Subcutaneous abdominal adipose tissue (tissue), 5 donors: ENCODE measurements at regions not wholly inside any gene's neighbourhood (a gene's known extent, or its start where the extent isn't known, plus 50 kb on each side); places are given as distances from the start of the nearest gene placed in this dataset.

Experiments used
- H3K27ac ChIP-seq: one replicate; pipeline ENCODE4 v1.7.0; 2013; ENCODE audit warnings: low read depth, mild to moderate bottlenecking, inconsistent platforms, low read length, moderate library complexity
- H3K27me3 ChIP-seq, 5 donors: one replicate each; pipeline ENCODE4 v1.7.0; 2013; ENCODE audit warnings: low read length in 5 of 5, inconsistent platforms in 1 of 5; ENCODE audit not compliant: control insufficient read depth in 5 of 5, insufficient read depth in 4 of 5
- H3K36me3 ChIP-seq, 5 donors: one replicate each; pipeline ENCODE4 v1.7.0; 2013; ENCODE audit warnings: low read length in 5 of 5; ENCODE audit not compliant: control insufficient read depth in 5 of 5, insufficient read depth in 5 of 5
- H3K4me1 ChIP-seq, 5 donors: one replicate each; pipeline ENCODE4 v1.7.0; 2013; ENCODE audit warnings: low read length in 5 of 5, mild to moderate bottlenecking in 3 of 5, moderate library complexity in 1 of 5; ENCODE audit not compliant: control insufficient read depth in 5 of 5, insufficient read depth in 5 of 5
- H3K4me3 ChIP-seq, 5 donors: one replicate each; pipeline ENCODE4 v1.7.0; 2013; ENCODE audit warnings: low read length in 5 of 5, low read depth in 1 of 5
- H3K9ac ChIP-seq, 5 donors: one replicate each; pipeline ENCODE4 v1.7.0; 2013; ENCODE audit warnings: low read length in 5 of 5, mild to moderate bottlenecking in 4 of 5, moderate library complexity in 3 of 5
- H3K9me3 ChIP-seq, 5 donors: one replicate each; pipeline ENCODE4 v1.7.0; 2013; ENCODE audit warnings: low read length in 5 of 5; ENCODE audit not compliant: control insufficient read depth in 5 of 5
- donor health status: healthy.
- donor health status: healthy.
- donor health status: healthy.
- donor health status: healthy.
- donor health status: healthy.

DNA sequence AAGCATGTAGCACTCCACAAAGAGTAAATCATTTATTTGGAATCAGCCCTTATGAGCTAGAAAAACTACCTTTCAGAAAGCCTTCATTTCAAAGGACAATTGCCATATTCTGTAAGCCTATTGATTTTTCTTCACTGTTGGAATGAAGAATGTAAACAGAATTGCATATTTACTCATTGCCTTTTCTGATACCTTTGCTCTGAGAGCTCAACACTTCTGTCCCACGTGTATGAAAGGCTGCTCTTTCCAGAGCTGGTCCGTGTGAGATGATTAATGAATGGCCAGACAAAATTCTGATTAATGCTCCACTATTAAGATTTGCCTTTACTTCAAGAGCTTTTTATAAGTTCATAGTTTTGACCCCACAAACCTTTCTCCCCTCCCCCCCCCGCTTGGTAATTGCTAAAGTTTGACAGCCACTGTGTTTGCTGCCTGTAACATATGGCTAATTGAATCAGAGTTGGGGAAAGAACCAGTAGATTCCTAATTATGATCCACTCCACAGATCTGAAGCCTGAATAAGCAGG lies 63.0 kb upstream of the PLEKHA5 start:
- no peak overlapping the region for H3K4me3 ChIP-seq
- no peak overlapping the region for H3K9ac ChIP-seq
- H3K4me1 ChIP-seq = no peaks in the 10 kb centered on the region
- no peak overlapping the region for H3K27ac ChIP-seq
- H3K27me3 ChIP-seq = no peaks in the 10 kb centered on the region
- H3K36me3 ChIP-seq = no peaks in the 10 kb centered on the region
- H3K9me3 ChIP-seq = peaks cover 0 to 3% (median 0%) of the 10 kb centered on the region in 5 donors

DNA sequence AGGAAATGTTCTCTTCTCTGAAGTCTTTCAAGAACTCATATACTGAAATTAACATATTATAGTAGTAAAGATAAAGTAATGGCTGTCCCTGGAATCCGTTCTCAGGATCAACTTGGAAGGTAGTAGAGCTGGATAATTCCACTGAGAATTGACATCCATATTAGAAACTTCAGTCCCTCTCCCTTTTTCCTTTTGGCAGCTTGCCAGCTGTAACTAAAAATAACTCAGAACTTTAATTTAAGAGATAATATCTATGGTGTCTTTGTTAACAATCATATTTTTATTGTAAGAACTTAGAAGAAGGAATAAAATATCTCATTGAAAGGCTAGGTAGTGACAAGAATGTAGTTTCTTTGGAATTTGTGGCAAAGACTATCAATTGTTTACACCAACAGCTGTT lies 61.4 kb upstream of the PLEKHA5 start:
- Histone ChIP-seq H3K27me3 (no peaks in the 10 kb centered on the region), H3K36me3 (no peaks in the 10 kb centered on the region), H3K9me3 (peaks cover 0 to 3% (median 0%) of the 10 kb centered on the region in 5 donors), H3K27ac (no peak overlapping the region), H3K4me3 (no peak overlapping the region), H3K9ac (no peak overlapping the region), H3K4me1 (no peaks in the 10 kb centered on the region)

DNA sequence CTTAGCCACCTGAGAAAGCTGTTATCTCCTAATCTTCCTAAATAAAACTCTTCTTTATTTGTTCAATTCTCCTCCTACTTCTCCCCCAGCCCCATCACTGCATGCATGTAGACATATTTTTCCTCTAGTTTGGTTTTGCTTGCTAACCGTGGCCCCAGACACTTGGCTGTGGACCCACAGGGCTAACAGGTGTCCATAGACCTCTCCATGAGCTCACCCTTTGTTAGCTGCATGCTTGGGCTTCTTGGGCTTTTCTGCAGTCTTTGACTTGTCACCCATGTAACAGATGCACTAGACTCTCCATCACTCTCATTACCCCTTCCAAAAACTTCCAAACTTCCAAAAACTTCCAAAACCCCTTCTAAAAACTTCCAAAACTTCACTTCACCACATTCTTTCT lies 59.2 kb upstream of the PLEKHA5 start:
- H3K9me3 ChIP-seq = peaks cover 0 to 3% (median 0%) of the 10 kb centered on the region in 5 donors
- no peaks in the 10 kb centered on the region for H3K4me1 ChIP-seq
- no peaks in the 10 kb centered on the region for H3K27me3 ChIP-seq
- H3K9ac ChIP-seq = no peak overlapping the region
- H3K27ac ChIP-seq = no peak overlapping the region
- no peaks in the 10 kb centered on the region for H3K36me3 ChIP-seq
- no peak overlapping the region for H3K4me3 ChIP-seq

DNA sequence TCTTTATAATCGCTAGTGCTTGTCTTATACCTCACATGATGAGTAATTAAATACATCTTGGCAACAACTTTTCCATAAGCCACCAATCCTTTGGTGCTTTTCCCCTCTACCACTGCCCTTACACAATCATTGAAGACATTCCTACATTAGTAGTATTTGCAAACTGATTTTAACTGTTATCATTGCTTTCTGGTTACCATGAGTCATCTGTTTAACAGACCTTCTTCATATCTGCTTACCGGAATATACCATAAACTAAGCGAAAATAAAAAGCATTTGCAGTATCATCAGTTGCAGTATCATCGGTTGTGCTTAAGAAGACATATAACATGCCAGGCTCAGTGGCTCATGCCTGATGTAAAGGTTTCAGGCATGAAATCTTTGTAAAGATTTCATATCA lies 54.8 kb upstream of the PLEKHA5 start:
- no peaks in the 10 kb centered on the region for H3K36me3 ChIP-seq
- H3K27ac ChIP-seq = no peak overlapping the region
- H3K27me3 ChIP-seq = no peaks in the 10 kb centered on the region
- H3K4me3 ChIP-seq = no peak overlapping the region
- no peaks in the 10 kb centered on the region for H3K4me1 ChIP-seq
- H3K9me3 ChIP-seq = no peaks in the 10 kb centered on the region
- no peak overlapping the region for H3K9ac ChIP-seq

DNA sequence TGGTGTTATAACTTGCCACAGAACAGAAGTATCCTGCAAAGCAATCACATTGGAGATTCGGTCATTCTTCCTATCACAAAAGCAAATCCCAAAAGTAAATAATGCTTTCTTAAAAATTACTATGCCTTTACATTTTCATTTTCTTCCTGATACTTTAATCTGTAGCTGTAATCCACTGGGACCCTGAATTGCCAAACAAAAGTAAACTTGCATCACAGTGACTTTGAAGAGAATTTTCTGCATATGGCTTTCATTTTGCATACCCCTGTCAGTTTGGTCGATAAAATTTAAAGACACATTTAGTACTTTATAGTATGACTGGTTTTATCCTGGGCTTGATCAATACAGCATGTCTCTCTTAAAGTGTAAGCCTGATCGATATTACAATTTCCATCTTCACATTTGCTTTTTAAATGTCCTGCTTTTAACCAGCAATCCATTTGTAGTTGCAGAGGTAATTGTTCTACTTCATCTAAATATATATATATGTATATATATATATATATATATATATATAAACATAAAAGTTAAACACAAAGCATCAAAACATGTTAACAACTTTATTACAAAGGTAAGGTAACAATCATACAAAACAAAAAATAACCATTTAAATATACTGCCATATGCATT lies 53.7 kb upstream of the PLEKHA5 start:
- H3K4me1 ChIP-seq = no peaks in the 10 kb centered on the region
- no peaks in the 10 kb centered on the region for H3K9me3 ChIP-seq
- H3K9ac ChIP-seq = no peak overlapping the region
- H3K27ac ChIP-seq = no peak overlapping the region
- H3K36me3 ChIP-seq = no peaks in the 10 kb centered on the region
- no peaks in the 10 kb centered on the region for H3K27me3 ChIP-seq
- no peak overlapping the region for H3K4me3 ChIP-seq
